ENCODE measurements at regions not wholly inside any gene's neighbourhood (a gene's known extent, or its start where the extent isn't known, plus 50 kb on each side); places are given as distances from the start of the nearest gene placed in this dataset.
"Not testable (repeated sequence)": the region's sequence is repeated elsewhere in the genome, so short reads cannot be mapped to it uniquely, and the experiment has no call there.

- H3K27ac ChIP-seq: no peak overlapping the region
- TF ChIP-seq, protein P1, sequence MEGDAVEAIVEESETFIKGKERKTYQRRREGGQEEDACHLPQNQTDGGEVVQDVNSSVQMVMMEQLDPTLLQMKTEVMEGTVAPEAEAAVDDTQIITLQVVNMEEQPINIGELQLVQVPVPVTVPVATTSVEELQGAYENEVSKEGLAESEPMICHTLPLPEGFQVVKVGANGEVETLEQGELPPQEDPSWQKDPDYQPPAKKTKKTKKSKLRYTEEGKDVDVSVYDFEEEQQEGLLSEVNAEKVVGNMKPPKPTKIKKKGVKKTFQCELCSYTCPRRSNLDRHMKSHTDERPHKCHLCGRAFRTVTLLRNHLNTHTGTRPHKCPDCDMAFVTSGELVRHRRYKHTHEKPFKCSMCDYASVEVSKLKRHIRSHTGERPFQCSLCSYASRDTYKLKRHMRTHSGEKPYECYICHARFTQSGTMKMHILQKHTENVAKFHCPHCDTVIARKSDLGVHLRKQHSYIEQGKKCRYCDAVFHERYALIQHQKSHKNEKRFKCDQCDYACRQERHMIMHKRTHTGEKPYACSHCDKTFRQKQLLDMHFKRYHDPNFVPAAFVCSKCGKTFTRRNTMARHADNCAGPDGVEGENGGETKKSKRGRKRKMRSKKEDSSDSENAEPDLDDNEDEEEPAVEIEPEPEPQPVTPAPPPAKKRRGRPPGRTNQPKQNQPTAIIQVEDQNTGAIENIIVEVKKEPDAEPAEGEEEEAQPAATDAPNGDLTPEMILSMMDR (conservative IDR thresholded peaks at IDR 0.05): no peak
Observed at GRCh38 chr2:121839584-121839983, 84.1 kb downstream of the TSN start.

- no peak overlapping the region for H3K27ac ChIP-seq
- TF ChIP-seq, protein P1 (conservative IDR thresholded peaks at IDR 0.05): no peak
Observed at GRCh38 chr2:121849236-121849635, 93.8 kb downstream of the TSN start.

DNA sequence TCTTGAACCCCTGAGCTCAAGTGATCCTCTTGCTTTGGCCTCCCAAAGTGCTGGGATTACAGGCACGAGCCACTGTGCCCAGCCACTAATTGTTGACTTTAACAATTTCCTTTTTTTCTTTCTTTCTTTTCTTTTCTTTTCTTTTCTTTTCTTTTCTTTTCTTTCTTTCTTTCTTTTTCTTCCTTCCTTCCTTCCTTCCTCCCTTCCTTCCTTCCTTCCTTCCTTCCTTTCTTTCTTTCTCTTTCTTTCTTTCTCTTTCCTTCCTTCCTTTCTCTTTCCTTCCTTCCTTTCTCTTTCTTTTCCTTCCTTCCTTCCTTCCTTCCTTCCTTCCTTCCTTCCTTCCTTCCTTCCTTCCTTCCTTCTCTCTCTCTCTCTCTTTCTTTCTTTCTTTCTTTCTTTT is 97.7 kb downstream of the TSN start:
- H3K27ac ChIP-seq: not testable (repeated sequence)

DNA sequence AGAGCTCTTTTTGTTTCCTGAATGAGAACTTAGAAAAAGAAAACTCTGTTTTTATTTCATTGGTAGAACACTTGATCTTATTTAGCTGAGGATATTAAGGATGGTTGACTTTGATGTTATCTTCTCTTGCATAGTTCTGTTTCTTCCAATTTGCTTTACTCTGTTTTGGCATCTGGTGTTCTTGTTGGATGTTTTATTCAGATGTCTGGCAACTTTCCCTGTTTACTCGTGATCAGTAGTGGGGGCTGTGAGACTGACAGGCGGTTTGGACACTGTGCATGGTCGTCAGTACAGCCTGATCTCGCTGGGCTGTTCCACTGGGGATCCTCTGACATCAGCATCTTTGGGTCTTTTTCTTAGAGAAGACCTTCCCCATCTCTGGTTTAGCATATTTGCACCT is 100.1 kb downstream of the TSN start:
- no peak overlapping the region for H3K27ac ChIP-seq
- TF ChIP-seq, protein P1 (conservative IDR thresholded peaks at IDR 0.05): no peak

DNA sequence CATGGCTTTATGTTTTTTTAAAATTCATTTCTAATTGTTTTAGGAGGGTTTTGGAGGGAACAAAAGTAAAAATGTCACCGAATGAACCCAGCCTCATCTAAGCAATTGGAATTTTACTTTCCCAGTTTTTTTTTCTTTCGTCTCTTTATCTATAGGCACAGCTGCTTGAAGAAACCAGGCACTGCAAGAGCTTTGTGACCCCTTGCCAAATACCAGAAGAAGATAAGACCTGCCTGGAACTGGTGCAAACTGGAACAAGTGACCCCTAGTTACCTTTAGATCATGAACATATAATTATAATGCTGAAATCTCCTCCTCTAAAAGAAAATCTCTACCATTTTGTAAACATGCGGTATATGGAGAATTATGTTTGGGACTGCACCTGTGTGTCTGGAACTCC is 100.9 kb downstream of the TSN start:
- TF ChIP-seq, protein P1 (conservative IDR thresholded peaks at IDR 0.05): no peak

DNA sequence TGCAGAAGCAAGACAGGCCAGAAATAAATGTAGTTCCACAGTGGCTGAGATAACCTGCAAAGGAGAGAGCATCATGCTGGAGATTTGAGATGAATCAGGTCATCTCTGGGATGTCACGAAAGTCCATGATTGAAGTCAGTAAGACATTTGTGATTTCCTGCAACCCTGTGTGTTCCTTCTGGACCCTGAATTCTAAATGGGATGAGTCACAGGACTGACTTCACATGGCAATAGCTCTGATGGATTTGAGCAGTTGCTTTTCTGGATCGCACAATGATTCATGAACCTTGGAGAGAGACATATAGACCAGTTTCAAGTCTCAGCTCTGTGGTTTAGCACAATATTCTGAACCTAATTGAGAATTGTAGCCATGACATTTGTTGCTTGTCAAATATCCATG is 102.9 kb downstream of the TSN start:
- H3K27ac ChIP-seq: no peak overlapping the region
- TF ChIP-seq, protein P1 (conservative IDR thresholded peaks at IDR 0.05): no peak

More for the DNA sequence above, 100.9 kb downstream of the TSN start:
- H3K27ac ChIP-seq: no peak overlapping the region

- TF ChIP-seq, protein P1 (conservative IDR thresholded peaks at IDR 0.05): no peak
Observed at GRCh38 chr2:121858847-121859246, 103.4 kb downstream of the TSN start.

DNA sequence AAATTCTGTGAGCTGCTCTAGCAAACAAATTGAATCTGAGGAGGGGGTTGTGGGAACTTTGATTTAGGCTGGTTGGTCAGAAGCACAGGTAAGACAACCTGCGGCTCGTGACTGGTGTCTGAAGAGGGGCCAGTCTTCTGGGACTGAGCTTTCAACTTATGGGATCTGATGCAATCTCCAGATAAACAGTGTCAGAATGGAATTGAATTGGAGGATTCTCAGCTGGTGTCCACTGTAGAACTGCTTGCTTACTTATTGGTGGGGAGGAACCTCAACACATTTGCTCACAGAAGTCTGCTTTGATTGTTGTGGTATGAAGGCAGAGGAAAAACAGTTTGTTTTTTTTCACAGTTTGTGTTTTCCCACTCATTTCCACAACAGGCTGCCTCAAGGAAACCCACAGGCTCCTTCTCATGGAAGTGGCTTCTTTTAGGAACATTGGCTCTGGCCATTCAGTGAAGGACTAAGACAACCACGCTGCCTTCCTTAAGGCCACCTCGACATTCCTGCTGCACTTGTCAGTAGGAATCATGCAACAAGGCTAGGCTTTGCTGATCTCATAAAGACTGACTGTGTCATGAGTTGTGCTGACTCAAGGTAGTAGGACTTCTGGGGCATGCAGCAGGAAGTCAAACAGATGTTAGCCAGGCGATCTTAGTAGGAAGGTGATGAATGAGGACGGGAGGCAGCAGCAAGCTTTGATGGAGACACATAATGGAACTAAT is 104.7 kb downstream of the TSN start:
- TF ChIP-seq, protein P1 (conservative IDR thresholded peaks at IDR 0.05): no peak
- no peak overlapping the region for H3K27ac ChIP-seq

More at GRCh38 chr2:121858847-121859246, 103.4 kb downstream of the TSN start:
- H3K27ac ChIP-seq: no peak overlapping the region

All from VCaP (cell line).